ENCODE measurements at regions not wholly inside any gene's neighbourhood (a gene's known extent, or its start where the extent isn't known, plus 50 kb on each side); places are given as distances from the start of the nearest gene placed in this dataset.

DNA sequence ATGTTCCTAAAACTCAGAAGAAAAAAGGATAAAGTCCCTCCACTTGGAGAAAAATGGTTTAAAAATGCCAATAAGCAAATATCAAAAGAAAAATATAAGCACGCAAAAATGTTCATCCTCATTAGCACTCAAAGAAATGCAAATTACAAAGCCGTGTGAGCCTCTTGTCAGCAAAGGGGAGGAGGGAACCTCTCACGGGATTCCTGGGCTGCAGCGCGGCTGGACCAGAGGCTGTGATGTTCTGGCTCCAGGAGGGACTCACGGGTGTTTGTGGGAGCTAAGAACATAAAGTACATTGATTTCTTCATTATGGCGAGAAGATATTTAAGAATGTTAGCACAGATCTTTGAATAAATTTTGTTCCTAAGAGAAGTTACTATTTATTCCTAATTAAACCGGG, 1451.2 kb downstream of the BRD1 start:
- DNase-seq = peak; percentile 13

DNA sequence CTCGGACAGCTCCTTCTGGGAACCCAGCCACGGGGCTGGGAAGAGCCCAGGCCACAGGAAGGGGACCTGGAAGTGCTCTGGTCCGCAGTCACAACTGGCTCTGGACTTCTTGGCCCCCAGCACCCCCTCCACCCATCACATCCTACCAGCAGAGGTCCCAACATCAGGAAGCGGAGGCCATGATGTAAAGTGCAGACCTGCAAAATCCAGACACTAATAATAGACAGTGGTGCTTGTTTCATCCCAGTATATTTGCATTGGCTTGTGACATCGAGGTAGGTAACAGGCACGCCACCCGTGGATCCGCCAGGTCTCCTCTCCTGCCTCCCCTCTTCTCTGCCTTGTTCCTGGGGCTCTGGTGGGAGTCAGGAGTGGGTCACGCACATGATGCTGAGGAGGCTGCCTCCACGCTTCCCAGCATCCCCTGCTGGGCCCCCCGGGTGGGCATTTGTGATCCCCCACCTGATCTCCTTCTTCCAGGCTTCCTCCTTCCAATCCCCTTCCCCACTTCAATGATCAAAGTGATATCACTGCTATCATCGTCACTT, 1454.0 kb downstream of the BRD1 start:
- no peak for DNase-seq

GRCh38 chr22:48372390-48372789, 1455.3 kb downstream of the BRD1 start:
- DNase-seq = peak; percentile 34

- DNase-seq = peak; percentile 22
Observed at GRCh38 chr22:48371391-48371790, 1456.3 kb downstream of the BRD1 start.

DNA sequence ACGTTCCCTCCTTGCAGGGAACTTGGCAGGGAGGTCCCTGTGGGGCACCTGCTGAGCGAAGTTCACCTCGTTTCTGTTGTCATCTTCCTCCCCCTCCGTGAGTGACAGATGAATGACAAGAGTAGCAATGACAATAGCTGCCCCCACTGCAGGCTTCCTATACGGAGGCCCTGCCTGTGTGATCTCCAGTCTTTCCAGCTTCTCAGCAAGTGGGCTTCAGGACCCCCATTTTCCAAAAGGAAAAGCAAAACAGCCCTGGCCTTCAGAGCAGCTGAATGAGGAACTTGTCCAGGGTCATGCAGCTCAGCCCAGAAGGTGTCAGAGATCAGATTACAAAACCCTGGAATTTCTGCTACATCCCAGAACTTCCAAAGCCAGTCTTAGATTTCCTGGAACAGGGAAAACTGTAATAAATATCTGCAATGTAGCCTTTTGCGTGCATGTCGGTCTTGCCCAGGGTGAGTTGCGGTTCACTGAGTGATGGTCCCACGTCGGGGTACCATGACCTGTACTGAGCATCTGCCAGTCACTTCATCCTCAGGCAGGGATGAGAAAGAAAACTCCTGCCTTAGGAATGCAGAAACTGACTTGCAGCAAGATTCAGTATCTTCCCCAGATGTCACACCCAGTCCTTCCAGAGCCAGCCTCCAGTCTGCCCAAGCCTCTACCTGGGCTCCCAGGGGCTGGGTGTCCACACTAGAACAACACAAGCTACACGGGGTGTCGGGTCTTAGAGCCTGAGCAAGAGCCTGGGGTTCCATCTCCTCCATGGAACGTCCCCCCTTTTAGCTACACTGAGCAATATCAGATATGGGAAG, 1457.0 kb downstream of the BRD1 start:
- peak; percentile 42 for DNase-seq

- DNase-seq = no peak
Observed at GRCh38 chr22:48369789-48370507, 1457.7 kb downstream of the BRD1 start.

- DNase-seq = peak; percentile 56
Observed at GRCh38 chr22:48368975-48369525, 1458.6 kb downstream of the BRD1 start.

DNA sequence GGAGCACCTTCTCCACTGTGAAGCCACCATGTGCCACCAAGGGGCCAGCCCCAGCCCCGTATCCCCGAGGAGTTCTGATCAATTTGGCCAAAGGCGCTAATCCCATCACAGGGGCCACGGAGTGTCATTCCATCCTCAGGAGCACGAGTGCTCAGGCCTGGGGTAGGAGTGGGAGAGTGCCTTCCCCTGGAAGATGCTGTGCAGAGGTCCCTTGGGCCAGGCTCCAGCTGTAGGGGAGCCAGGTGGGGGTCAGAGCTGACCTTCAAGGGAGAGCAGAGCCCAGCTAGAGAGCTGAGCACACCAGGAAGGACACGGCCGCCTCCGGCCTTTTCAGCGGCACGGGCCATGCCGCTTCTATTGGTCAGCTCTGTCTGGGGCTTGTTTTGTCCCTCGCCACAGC, 1459.9 kb downstream of the BRD1 start:
- peak; percentile 44 for DNase-seq

- DNase-seq = no peak
Observed at GRCh38 chr22:48366591-48366990, 1461.1 kb downstream of the BRD1 start.

- DNase-seq = peak; percentile 25
Observed at GRCh38 chr22:48366056-48366455, 1461.6 kb downstream of the BRD1 start.

DNA sequence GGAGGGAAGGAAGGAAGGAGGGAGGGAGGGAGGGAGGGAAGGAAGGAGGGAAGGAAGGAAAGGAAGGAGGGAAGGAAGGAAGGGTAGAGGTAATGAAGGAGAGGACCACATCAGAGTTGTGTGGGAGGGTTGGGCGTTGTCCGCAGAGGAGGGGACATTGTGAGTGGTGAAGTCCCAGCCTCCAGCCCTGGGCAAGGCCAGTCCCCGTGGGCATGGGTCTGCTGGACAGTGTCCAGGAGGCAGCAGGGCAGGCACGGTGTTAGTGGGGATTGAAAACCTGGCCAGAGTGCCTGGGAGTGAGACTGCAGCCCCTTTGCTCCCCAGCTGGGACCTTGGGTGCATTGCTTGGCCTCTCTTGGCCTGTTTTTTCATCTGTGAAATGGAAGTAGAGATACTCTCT, 1462.3 kb downstream of the BRD1 start:
- peak; percentile 28 for DNase-seq

DNA sequence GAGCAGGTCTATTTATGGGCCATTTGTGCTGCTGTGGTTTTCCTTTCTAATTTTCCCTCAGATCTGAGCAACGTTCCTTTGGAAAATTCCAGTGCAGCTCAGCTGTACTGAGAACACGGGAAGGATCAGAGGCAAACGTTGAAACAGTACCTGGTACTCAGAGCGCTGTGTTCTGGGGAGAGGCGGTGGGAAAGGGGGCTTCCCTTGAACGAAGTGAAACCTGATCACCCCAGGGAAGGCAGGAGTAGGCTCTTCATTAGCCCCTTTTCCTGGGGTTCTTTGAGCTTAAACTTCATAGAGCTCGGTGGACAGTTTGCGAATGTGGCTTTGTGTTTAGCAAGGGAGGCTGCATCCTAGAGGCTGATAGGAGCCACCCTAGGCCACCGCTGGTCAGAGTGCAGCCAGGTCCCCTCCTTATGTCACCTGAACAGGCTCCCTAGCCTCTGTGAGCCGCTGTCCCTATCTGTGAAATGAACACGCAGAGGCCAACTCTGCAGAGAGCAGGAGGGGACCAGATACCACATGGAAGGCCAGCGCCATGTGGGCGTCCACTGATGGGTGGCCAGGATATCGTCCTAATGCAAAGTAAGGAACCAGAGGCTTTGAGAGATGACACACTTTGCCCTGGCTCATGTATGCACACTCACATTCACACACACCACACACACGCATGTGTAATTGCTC, 1464.8 kb downstream of the BRD1 start:
- peak; percentile 22 for DNase-seq

DNA sequence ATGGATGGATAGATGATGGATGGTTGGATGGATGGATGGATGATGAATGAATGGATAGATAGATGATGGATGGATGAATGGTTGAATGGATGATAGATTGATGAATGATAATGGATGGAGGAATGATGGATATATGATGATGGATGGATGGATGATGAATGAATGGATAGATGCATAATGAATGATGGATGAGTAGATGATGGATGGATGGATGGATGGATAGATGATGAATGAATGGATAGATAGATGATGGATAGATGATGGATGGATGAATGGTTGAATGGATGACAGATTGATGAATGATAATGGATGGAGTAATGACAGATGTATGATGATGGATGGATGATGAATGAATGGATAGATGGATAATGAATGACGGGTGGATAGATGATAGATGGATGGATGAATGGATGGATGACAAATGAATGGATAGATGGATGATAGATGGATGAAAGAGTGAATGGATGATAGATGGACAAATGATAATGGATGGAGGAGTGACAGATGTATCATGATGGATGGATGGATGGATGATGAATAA, 1466.5 kb downstream of the BRD1 start:
- DNase-seq = no peak

DNA sequence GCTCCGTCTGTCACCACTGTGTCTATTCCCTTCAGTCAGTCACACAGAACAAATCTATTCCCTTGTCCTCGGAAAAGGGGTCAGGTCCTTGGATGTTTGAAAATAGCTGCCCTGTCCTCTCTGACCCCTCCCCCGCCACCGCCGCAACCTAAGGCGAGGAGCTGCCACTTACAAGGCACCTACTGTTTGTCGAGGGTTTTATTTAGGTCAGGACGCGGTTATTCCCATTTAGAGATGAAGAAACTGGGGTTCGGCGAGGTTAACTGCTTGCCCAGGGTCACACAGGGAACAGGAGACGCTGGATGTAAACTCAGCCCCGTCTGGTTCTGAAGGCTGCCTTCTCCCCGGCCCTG, 1468.1 kb downstream of the BRD1 start:
- no peak for DNase-seq

- no peak for DNase-seq
Observed at GRCh38 chr22:48358886-48359612, 1468.6 kb downstream of the BRD1 start.

- DNase-seq = no peak
Observed at GRCh38 chr22:48357961-48358360, 1469.7 kb downstream of the BRD1 start.

- no peak for DNase-seq
Observed at GRCh38 chr22:48357196-48357595, 1470.5 kb downstream of the BRD1 start.

- no peak for DNase-seq
Observed at GRCh38 chr22:48356731-48357130, 1470.9 kb downstream of the BRD1 start.

- no peak for DNase-seq
Observed at GRCh38 chr22:48354096-48354495, 1473.6 kb downstream of the BRD1 start.

DNA sequence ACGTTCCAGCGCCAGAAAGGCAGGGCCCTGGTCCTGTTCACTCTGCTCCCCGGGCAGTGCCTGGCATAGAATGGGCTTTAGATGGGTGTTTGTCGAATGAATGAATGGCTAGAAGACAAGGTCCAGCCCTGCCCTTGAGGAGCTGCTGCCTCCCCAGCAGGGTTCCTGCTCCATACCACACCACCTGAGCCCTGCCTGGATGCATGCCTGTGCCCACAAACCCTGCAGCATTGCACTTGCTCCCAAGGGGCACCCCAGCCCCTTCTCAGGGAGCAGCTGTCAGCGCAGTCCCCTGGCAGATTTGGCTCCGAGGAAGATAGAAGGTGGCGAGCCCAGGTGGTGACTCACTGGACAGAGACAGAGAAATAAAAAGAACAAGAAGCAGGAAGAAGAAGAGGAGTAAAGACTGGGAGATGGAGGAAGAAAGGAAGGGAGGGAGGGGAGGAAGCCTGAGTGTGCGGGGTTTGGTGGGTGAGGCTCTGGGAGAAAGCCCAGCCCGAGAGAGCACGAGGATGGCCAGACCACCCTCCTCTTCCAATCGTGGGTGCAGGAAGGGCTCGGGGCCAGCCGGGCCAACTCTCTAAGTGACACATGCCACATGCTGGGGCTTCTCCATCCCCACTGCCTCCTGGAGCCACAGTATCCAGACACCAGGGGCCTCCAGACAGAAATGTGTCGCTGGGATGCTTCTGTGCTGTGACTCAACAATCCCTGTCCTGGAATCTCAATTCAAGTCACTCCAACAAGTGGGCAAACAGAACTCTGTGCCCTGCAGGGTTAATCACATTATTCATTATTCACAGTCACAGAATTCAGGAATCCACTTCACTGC, 1474.3 kb downstream of the BRD1 start:
- no peak for DNase-seq
